ENCODE measurements at regions not wholly inside any gene's neighbourhood (a gene's known extent, or its start where the extent isn't known, plus 50 kb on each side); places are given as distances from the start of the nearest gene placed in this dataset.

DNA sequence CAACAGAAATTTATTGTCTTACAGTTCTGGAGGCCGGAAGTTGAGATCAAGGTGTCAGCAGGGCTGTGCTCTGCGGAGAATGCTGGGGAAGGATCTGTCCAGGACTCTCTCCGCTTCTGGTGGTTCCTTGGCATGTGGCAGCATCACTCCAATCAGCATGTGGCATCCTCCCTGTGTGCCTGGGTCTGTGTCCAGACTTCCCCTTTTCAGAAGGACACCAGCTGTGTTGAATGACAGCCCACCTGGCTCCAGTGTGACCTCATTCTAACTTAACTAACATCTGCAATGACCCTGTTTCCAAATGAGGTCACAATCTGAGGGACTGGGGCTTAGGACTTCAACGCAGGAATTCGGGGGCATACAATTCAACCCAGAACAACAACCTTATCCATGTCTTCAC, 141.9 kb downstream of the BMS1 start:
- TF ChIP-seq, protein P1, sequence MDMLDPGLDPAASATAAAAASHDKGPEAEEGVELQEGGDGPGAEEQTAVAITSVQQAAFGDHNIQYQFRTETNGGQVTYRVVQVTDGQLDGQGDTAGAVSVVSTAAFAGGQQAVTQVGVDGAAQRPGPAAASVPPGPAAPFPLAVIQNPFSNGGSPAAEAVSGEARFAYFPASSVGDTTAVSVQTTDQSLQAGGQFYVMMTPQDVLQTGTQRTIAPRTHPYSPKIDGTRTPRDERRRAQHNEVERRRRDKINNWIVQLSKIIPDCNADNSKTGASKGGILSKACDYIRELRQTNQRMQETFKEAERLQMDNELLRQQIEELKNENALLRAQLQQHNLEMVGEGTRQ (IDR thresholded peaks at IDR 0.05; ENCODE audit: low read depth, low read length) = no peak
- no peak overlapping the region for H2BK120ac ChIP-seq (ENCODE audit: low read depth, low read length)
- H4K5ac ChIP-seq (ENCODE audit: low read depth, low read length) = no peak overlapping the region
- no peak overlapping the region for H3K4me3 ChIP-seq (ENCODE audit: insufficient read depth, low read depth, low read length)
- H2AK5ac ChIP-seq (ENCODE audit: low read depth, low read length) = no peak overlapping the region
- H4K91ac ChIP-seq (ENCODE audit: insufficient read depth, low read depth, low read length) = no peak overlapping the region
- CTCF ChIA-PET = no interaction called here
- WGBS, 2 experiments (ENCODE audit: extremely low coverage in 2 of 2, insufficient read length in 1 of 2) = 42% methylated on average over 2 of the region's 5 CpGs; no CpG with 5 or more reads in 1 of the 2 experiments
- no peak overlapping the region for H3K14ac ChIP-seq (replicated peaks; ENCODE audit: low read depth, low read length)
- no peak overlapping the region for H3K18ac ChIP-seq (ENCODE audit: low read depth, low read length)
- H3K9ac ChIP-seq (ENCODE audit: low read depth, low read length) = no peak overlapping the region
- DNase-seq (no peak), ATAC-seq (ENCODE audit: low read depth) (no peak)
- no peaks in the 10 kb centered on the region for H3K36me3 ChIP-seq (ENCODE audit: control insufficient read depth, insufficient read depth, low read length)
- POLR2A ChIA-PET (ENCODE audit: unreplicated experiment) = no interaction called here
- no peak overlapping the region for H3K56ac ChIP-seq (ENCODE audit: extremely low read depth, insufficient read depth, low read length)
- H3K4me2 ChIP-seq (ENCODE audit: low read depth, low read length) = no peak overlapping the region
- H2BK5ac ChIP-seq (ENCODE audit: low read depth, low read length, poor library complexity, severe bottlenecking) = no peak overlapping the region
- H2BK20ac ChIP-seq (ENCODE audit: low read depth, low read length) = no peak overlapping the region
- H3K4ac ChIP-seq (ENCODE audit: low read depth, low read length) = no peak overlapping the region
- no TSS peak for BruUV-seq (replicated peaks)
- no peak overlapping the region for H2BK15ac ChIP-seq (ENCODE audit: low read depth, low read length)
- peaks cover 4% of the 10 kb centered on the region for H3K27me3 ChIP-seq (ENCODE audit: control insufficient read depth, insufficient read depth, low read length)
- dilution Hi-C loops (cut with HindIII; ENCODE audit: low sequenced_read_pairs, unreplicated experiment) (no loop called here), in situ Hi-C loops (cut with MboI; ENCODE audit: low sequenced_read_pairs) (no loop called here), intact Hi-C loops (cut with micrococcal nuclease) (no loop called here)
- no peak overlapping the region for H3K27ac ChIP-seq (ENCODE audit: insufficient read depth, low read length)
- H2AK9ac ChIP-seq (replicated peaks; ENCODE audit: low read depth, low read length, poor library complexity) = no peak overlapping the region
- no peaks in the 10 kb centered on the region for H3K4me1 ChIP-seq (ENCODE audit: control insufficient read depth, insufficient read depth, low read length)
- no peaks in the 10 kb centered on the region for H4K20me1 ChIP-seq (ENCODE audit: insufficient read depth, low read length)
- H3K9me1 ChIP-seq (ENCODE audit: insufficient read depth, low read length) = no peaks in the 10 kb centered on the region
- no peaks in the 10 kb centered on the region for H3K79me1 ChIP-seq (ENCODE audit: low read depth in 1 of 2, low read length in 2 of 2)
- no peak overlapping the region for H3K23ac ChIP-seq (ENCODE audit: low read depth, low read length)
- no peak overlapping the region for H4K8ac ChIP-seq (ENCODE audit: low read depth in 2 of 2, low read length in 2 of 2)
- no peaks in the 10 kb centered on the region for H3K9me3 ChIP-seq (ENCODE audit: control insufficient read depth, insufficient read depth, low read length)
- no peak overlapping the region for H2AFZ ChIP-seq (replicated peaks; ENCODE audit: low read length, poor library complexity)

Measured in IMR-90 (cell line).